ENCODE measurements at regions not wholly inside any gene's neighbourhood (a gene's known extent, or its start where the extent isn't known, plus 50 kb on each side); places are given as distances from the start of the nearest gene placed in this dataset.

DNA sequence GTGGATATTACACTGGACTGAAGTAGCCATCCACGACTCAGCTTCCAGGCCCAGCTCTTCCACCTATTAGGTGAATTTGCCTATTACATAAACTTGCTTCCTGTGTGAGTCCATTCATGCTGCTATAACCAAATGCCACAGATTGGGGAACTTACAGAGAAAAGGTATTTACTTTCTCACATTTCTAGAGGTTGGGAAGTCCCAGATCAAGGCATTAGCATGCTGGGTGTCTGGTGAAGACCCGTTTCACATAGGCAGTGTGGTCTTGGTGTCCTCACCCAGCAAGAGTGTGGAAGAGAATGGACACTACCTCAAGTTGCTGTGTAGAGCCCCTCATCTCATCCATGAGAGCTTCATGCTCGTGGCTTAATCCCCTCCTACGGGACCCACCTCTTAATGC, 282.6 kb downstream of the IRX1 start:
- Histone ChIP-seq H3K4me2 (ENCODE audit: insufficient read depth, low read length) (no peak overlapping the region), H3K4me3 (replicated peaks in 1 of 3; ENCODE audit: insufficient read depth in 1 of 3, low read depth in 1 of 3, low read length in 3 of 3) (no peak overlapping the region), H3K9me3 (replicated peaks; ENCODE audit: control insufficient read depth, insufficient read depth, low read length) (peaks cover 17% of the 10 kb centered on the region), H3K27ac (ENCODE audit: insufficient read depth, low read depth, low read length) (no peak overlapping the region), H3K4me1 (ENCODE audit: control insufficient read depth, extremely low read depth, insufficient read depth, low read length) (no peaks in the 10 kb centered on the region), H3K9me1 (replicated peaks; ENCODE audit: control insufficient read depth, extremely low read depth, insufficient read depth, low read length) (no peaks in the 10 kb centered on the region), H3K79me2 (ENCODE audit: control insufficient read depth, insufficient read depth, low read length) (no peaks in the 10 kb centered on the region), H4K20me1 (replicated peaks; ENCODE audit: control insufficient read depth, extremely low read depth, insufficient read depth, low read length) (no peaks in the 10 kb centered on the region), H3K9ac (replicated peaks; ENCODE audit: extremely low read depth, insufficient read depth, low read length) (no peak overlapping the region), H2AFZ (ENCODE audit: low read depth, low read length) (no peak overlapping the region), H3K36me3 (ENCODE audit: control insufficient read depth in 2 of 2, extremely low read depth in 1 of 2, insufficient read depth in 2 of 2, low read length in 2 of 2) (no peaks in the 10 kb centered on the region), H3K27me3 (ENCODE audit: control insufficient read depth in 2 of 2, insufficient read depth in 2 of 2, low read length in 2 of 2) (no peaks in the 10 kb centered on the region)
- CTCF ChIA-PET, result no interaction called here
- DNase-seq (ENCODE audit: low read depth, low spot score), result no peak
- BruUV-seq (replicated peaks), result no TSS peak
- POLR2A ChIA-PET, result no interaction called here
- no peak for FAIRE-seq
- no peak for TF ChIP-seq CTCF (IDR thresholded peaks at IDR 0.05; ENCODE audit: extremely low read depth in 1 of 2, insufficient read depth in 1 of 2, low read depth in 1 of 2, low read length in 2 of 2)
- no peak for TF ChIP-seq GATA2 (IDR thresholded peaks at IDR 0.05; ENCODE audit: insufficient read depth, insufficient read length, low read depth, low read length)
- no peak for TF ChIP-seq FOS (IDR thresholded peaks at IDR 0.05; ENCODE audit: borderline replicate concordance, insufficient read depth, low read length)
- TF ChIP-seq EZH2 (IDR thresholded peaks at IDR 0.05; ENCODE audit: borderline replicate concordance, low read depth, low read length, severe bottlenecking), result no peak
- TF ChIP-seq POLR2A (IDR thresholded peaks at IDR 0.05; ENCODE audit: low read depth, low read length), result no peak
- TF ChIP-seq, protein P1, sequence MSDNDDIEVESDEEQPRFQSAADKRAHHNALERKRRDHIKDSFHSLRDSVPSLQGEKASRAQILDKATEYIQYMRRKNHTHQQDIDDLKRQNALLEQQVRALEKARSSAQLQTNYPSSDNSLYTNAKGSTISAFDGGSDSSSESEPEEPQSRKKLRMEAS (IDR thresholded peaks at IDR 0.05; ENCODE audit: insufficient read depth, insufficient read length), result no peak
- no peak for TF ChIP-seq JUN (IDR thresholded peaks at IDR 0.05; ENCODE audit: borderline replicate concordance, insufficient read depth, insufficient read length, low read depth)
- TF ChIP-seq MYC (IDR thresholded peaks at IDR 0.05; ENCODE audit: low read depth, low read length), result no peak
- TF ChIP-seq POLR2AphosphoS5 (IDR thresholded peaks at IDR 0.05; ENCODE audit: insufficient read depth, low read depth, low read length), result no peak
- dilution Hi-C loops (cut with MboI; ENCODE audit: extremely low pct_ligation_motif_present, low sequenced_read_pairs), result no loop called here
- intact Hi-C loops (cut with micrococcal nuclease), result no loop called here
